Esophagus squamous epithelium (tissue), 5 donors: ENCODE measurements at regions not wholly inside any gene's neighbourhood (a gene's known extent, or its start where the extent isn't known, plus 50 kb on each side); places are given as distances from the start of the nearest gene placed in this dataset.

Experiments used
- DNase-seq: peaks from one replicate; lab custom pipeline; 2025; lab: John Stamatoyannopoulos, UW
- H3K27ac ChIP-seq, 4 donors: fragments of 200-600 bp; sonication (generic); one replicate each; pipeline ENCODE4 v1.5.1; 2016 to 2019; ENCODE audit warnings: mild to moderate bottlenecking in 1 of 4
- H3K27me3 ChIP-seq, 4 donors: fragments of 200-600 bp; sonication (generic); 1 replicate in 3 of 4; 2 replicates in 1 of 4; pipeline versions ENCODE4 v1.5.1 to v1.6.0; 2017 to 2021; ENCODE audit warnings: antibody characterized with exemption in 1 of 4
- H3K36me3 ChIP-seq, 3 donors: fragments of 200-600 bp; sonication (generic); one replicate each; pipeline ENCODE4 v1.5.1; 2016 to 2019
- H3K4me1 ChIP-seq, 3 donors: fragments of 200-600 bp; sonication (generic); one replicate each; pipeline ENCODE4 v1.5.1; 2017 to 2019
- H3K4me3 ChIP-seq, 4 donors: fragments of 200-600 bp; sonication (generic); 1 replicate in 3 of 4; 2 replicates in 1 of 4; pipeline ENCODE4 v1.5.1; 2016 to 2019; ENCODE audit warnings: mild to moderate bottlenecking in 2 of 4, moderate library complexity in 1 of 4
- H3K9me3 ChIP-seq, 3 donors: fragments of 200-600 bp; sonication (generic); one replicate each; pipeline ENCODE4 v1.5.1; 2016 to 2019
- CTCF ChIP-seq, 6 experiments: fragments of 450-650 bp in 4 of 6; fragments of 200-600 bp in 2 of 6; sonication (generic) in 2 of 6; IDR thresholded peaks; one replicate each; pipeline ENCODE4 v1.5.1; 2016 to 2019; ENCODE audit warnings: antibody characterized with exemption in 6 of 6, mild to moderate bottlenecking in 4 of 6, moderate library complexity in 4 of 6
- POLR2A ChIP-seq, 4 donors: fragments of 450-650 bp; IDR thresholded peaks; one replicate each; pipeline ENCODE4 v1.6.1; 2017; ENCODE audit warnings: antibody characterized with exemption in 4 of 4, mild to moderate bottlenecking in 4 of 4, moderate library complexity in 3 of 4
- WGBS, 2 donors: methylation state at CpG; one replicate each; pipeline ENCODE4 v1.1.5; 2018; 5-methylcytosine and 5-hydroxymethylcytosine counted together
- intact Hi-C: fragments of 100-400 bp; cut with DNase I; formaldehyde crosslinking; loops from one replicate; pipeline ENCODE4 v1.15.0; 2022
- donor health status: DM: yes; HTN: yes; CAD: no.

GRCh38 chr7:125431349-125431748, 501.7 kb upstream of the POT1 start:
- no peak for TF ChIP-seq POLR2A (IDR thresholded peaks at IDR 0.05)
- TF ChIP-seq CTCF (IDR thresholded peaks at IDR 0.05), result no peak
- intact Hi-C loops, result no loop called here
- Histone ChIP-seq H3K4me3 (no peak overlapping the region), H3K36me3 (no peaks in the 10 kb centered on the region), H3K27ac (no peak overlapping the region), H3K27me3 (no peaks in the 10 kb centered on the region), H3K9me3 (no peaks in the 10 kb centered on the region), H3K4me1 (no peaks in the 10 kb centered on the region)
- no peak for DNase-seq
- 44 to 55% methylated on average over 1 of the region's 1 CpG for WGBS, 2 donors

DNA sequence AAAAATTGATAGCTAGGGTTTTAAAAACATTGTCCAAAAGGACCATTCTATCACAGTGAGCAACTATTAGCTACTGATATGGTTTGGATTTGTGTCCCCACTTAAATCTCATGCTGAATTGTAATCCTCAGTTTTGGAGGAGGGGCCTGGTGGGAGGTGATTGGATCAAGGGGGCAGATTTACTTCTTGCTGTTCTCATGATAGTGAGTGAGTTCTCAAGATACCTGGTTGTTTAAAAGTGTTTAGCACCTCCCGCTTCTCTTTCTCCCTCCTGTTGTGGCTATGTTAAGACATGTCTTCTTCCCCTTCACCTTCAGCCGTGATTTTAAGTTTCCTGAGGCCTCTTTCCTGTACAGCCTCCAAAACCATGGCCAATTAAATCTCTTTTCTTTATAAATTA, 500.4 kb upstream of the POT1 start:
- Histone ChIP-seq H3K4me3 (no peak overlapping the region), H3K27me3 (no peaks in the 10 kb centered on the region), H3K27ac (no peak overlapping the region), H3K36me3 (no peaks in the 10 kb centered on the region), H3K4me1 (no peaks in the 10 kb centered on the region), H3K9me3 (no peaks in the 10 kb centered on the region)
- 55 to 78% methylated on average over 2 of the region's 2 CpGs for WGBS, 2 donors
- TF ChIP-seq POLR2A (IDR thresholded peaks at IDR 0.05), result no peak
- no peak for TF ChIP-seq CTCF (IDR thresholded peaks at IDR 0.05)
- intact Hi-C loops, result no loop called here
- DNase-seq, result no peak

DNA sequence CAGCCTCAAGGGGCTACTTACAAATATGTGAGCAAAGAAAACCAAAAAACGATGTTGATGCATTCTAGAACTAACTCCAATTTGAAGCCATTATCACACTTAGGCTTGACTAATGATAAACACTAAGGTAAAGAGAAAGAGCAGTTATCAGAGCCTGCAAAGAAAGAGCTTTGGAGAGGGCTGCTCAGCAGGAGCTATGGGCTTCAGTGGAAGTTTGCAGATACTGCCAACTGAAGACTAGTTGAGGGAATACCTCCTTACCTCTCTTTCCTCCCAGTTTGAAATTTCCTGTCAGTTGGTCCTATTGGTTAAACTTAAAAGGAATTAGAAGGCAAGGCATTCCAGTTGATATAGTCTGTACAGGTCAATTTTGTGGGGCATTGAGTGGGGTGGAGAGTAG, 498.1 kb upstream of the POT1 start:
- 30 to 35% methylated on average over 1 of the region's 1 CpG for WGBS, 2 donors

DNA sequence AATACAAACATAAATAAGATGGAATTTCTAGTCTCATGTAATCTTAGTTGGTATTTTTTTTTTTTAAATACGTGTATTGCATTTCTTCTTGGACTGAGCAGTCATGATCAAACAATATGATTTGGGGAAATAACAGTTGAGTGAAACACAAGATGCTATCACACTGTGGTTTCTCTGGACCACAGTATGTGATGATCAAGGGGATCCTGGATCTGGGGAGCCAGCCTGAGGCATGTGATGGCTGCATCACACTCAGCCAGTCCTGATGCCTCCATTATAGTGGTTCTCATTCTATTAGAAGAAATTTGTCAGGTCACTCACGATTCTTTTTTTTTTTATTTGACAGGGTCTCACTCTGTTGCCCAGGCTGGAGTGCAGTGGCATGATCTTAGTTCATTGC, 495.9 kb upstream of the POT1 start:
- H3K4me1 ChIP-seq, result no peaks in the 10 kb centered on the region
- DNase-seq, result no peak
- WGBS, 2 donors, result 85 to 86% methylated on average over 2 of the region's 2 CpGs
- no peaks in the 10 kb centered on the region for H3K36me3 ChIP-seq
- no peak for TF ChIP-seq POLR2A (IDR thresholded peaks at IDR 0.05)
- TF ChIP-seq CTCF (IDR thresholded peaks at IDR 0.05), result no peak
- H3K4me3 ChIP-seq, result no peak overlapping the region
- no peaks in the 10 kb centered on the region for H3K9me3 ChIP-seq
- intact Hi-C loops, result no loop called here
- no peaks in the 10 kb centered on the region for H3K27me3 ChIP-seq
- no peak overlapping the region for H3K27ac ChIP-seq

More for the DNA sequence above, 498.1 kb upstream of the POT1 start:
- Histone ChIP-seq H3K36me3 (no peaks in the 10 kb centered on the region), H3K27ac (no peak overlapping the region), H3K4me1 (no peaks in the 10 kb centered on the region), H3K4me3 (no peak overlapping the region), H3K9me3 (no peaks in the 10 kb centered on the region), H3K27me3 (no peaks in the 10 kb centered on the region)
- DNase-seq, result no peak
- TF ChIP-seq POLR2A (IDR thresholded peaks at IDR 0.05) (no peak), CTCF (IDR thresholded peaks at IDR 0.05) (no peak)
- intact Hi-C loops, result no loop called here

GRCh38 chr7:125424721-125425120, 495.1 kb upstream of the POT1 start:
- H3K27ac ChIP-seq, result no peak overlapping the region
- H3K27me3 ChIP-seq, result no peaks in the 10 kb centered on the region
- H3K4me3 ChIP-seq, result no peak overlapping the region
- H3K9me3 ChIP-seq, result no peaks in the 10 kb centered on the region
- H3K4me1 ChIP-seq, result no peaks in the 10 kb centered on the region
- DNase-seq, result no peak
- WGBS, 2 donors, result 15 to 25% methylated on average over 3 of the region's 3 CpGs
- intact Hi-C loops, result no loop called here
- H3K36me3 ChIP-seq, result no peaks in the 10 kb centered on the region
- TF ChIP-seq CTCF (IDR thresholded peaks at IDR 0.05), result no peak
- no peak for TF ChIP-seq POLR2A (IDR thresholded peaks at IDR 0.05)
